ENCODE measurements at regions not wholly inside any gene's neighbourhood (a gene's known extent, or its start where the extent isn't known, plus 50 kb on each side); places are given as distances from the start of the nearest gene placed in this dataset.
"Not testable (repeated sequence)": the region's sequence is repeated elsewhere in the genome, so short reads cannot be mapped to it uniquely, and the experiment has no call there.

GRCh38 chr6:125454351-125454750 lies 152.6 kb upstream of the HDDC2 start:
- Histone ChIP-seq H3K4me3 (ENCODE audit: low read depth in 2 of 2, low read length in 2 of 2) (no peak overlapping the region), H3K9me3 (ENCODE audit: control insufficient read depth, insufficient read depth, low read depth, low read length) (peaks cover 3% of the 10 kb centered on the region; the same call in 1 of the 2 replicates), H3K27me3 (ENCODE audit: control insufficient read depth, insufficient read depth, low read length) (no peaks in the 10 kb centered on the region), H3K27ac (ENCODE audit: low read length) (no peak overlapping the region), H3K4me1 (ENCODE audit: control insufficient read depth, insufficient read depth, low read length) (no peaks in the 10 kb centered on the region), H3K36me3 (ENCODE audit: control insufficient read depth, insufficient read depth, low read length) (no peaks in the 10 kb centered on the region)
- intact Hi-C loops (cut with micrococcal nuclease; ENCODE audit: unreplicated experiment) (no loop called here), in situ Hi-C loops (cut with HindIII; ENCODE audit: low pct_unique_long_range_greater_than_20kb, low sequenced_read_pairs) (no loop called here)
- ChIA-PET CTCF (no interaction called here), POLR2A (no interaction called here)
- no peak for DNase-seq (ENCODE audit: low read depth, low spot score)
- BruUV-seq (replicated peaks): no TSS peak
- TF ChIP-seq REST (IDR thresholded peaks at IDR 0.05; ENCODE audit: insufficient read depth in 1 of 2, low read depth in 2 of 2, low read length in 1 of 2) (no peak), SIN3A (IDR thresholded peaks at IDR 0.05; ENCODE audit: borderline replicate concordance, insufficient read depth, low read depth, low read length) (no peak), POLR2AphosphoS5 (IDR thresholded peaks at IDR 0.05; ENCODE audit: low read depth, low read length) (no peak), CTCF (IDR thresholded peaks at IDR 0.05) (no peak), TCF7L2 (IDR thresholded peaks at IDR 0.05; ENCODE audit: low read depth, low read length) (no peak)
- no peak for ATAC-seq

- DNase-seq (ENCODE audit: low read depth, low spot score); H3K9me3 ChIP-seq (ENCODE audit: control insufficient read depth, insufficient read depth, low read depth, low read length); CTCF ChIA-PET; intact Hi-C loops (cut with micrococcal nuclease; ENCODE audit: unreplicated experiment); ATAC-seq; BruUV-seq (replicated peaks); H3K27me3 ChIP-seq (ENCODE audit: control insufficient read depth, insufficient read depth, low read length); H3K36me3 ChIP-seq (ENCODE audit: control insufficient read depth, insufficient read depth, low read length); in situ Hi-C loops (cut with HindIII; ENCODE audit: low pct_unique_long_range_greater_than_20kb, low sequenced_read_pairs); H3K4me3 ChIP-seq (ENCODE audit: low read depth in 2 of 2, low read length in 2 of 2); H3K27ac ChIP-seq (ENCODE audit: low read length); POLR2A ChIA-PET; H3K4me1 ChIP-seq (ENCODE audit: control insufficient read depth, insufficient read depth, low read length): not testable (repeated sequence)
Measured at GRCh38 chr6:125458493-125458892, 156.7 kb upstream of the HDDC2 start.

- H3K4me3 ChIP-seq (ENCODE audit: low read depth in 2 of 2, low read length in 2 of 2); BruUV-seq (replicated peaks); H3K27ac ChIP-seq (ENCODE audit: low read length); ATAC-seq; H3K4me1 ChIP-seq (ENCODE audit: control insufficient read depth, insufficient read depth, low read length); DNase-seq (ENCODE audit: low read depth, low spot score); in situ Hi-C loops (cut with HindIII; ENCODE audit: low pct_unique_long_range_greater_than_20kb, low sequenced_read_pairs); H3K27me3 ChIP-seq (ENCODE audit: control insufficient read depth, insufficient read depth, low read length); CTCF ChIA-PET; intact Hi-C loops (cut with micrococcal nuclease; ENCODE audit: unreplicated experiment); H3K9me3 ChIP-seq (ENCODE audit: control insufficient read depth, insufficient read depth, low read depth, low read length); H3K36me3 ChIP-seq (ENCODE audit: control insufficient read depth, insufficient read depth, low read length); POLR2A ChIA-PET: not testable (repeated sequence)
Measured at GRCh38 chr6:125465332-125465731, 163.6 kb upstream of the HDDC2 start.
